Effector memory CD4-positive, alpha-beta T cell (primary cell): ENCODE measurements at regions not wholly inside any gene's neighbourhood (a gene's known extent, or its start where the extent isn't known, plus 50 kb on each side); places are given as distances from the start of the nearest gene placed in this dataset.

ENCODE experiments used
- DNase-seq, 3 donors: peaks; one replicate each; pipeline ENCODE4 v3.0.0-alpha.2; 2020
- H3K27ac ChIP-seq: 2 replicates; pipeline ENCODE4 v1.7.0; 2013; ENCODE audit warnings: mild to moderate bottlenecking, low read length, moderate library complexity; ENCODE audit not compliant: insufficient read depth, poor library complexity, severe bottlenecking
- H3K27me3 ChIP-seq: replicated peaks from 2 replicates; pipeline ENCODE4 v1.7.0; 2013; ENCODE audit warnings: mild to moderate bottlenecking, low read length; ENCODE audit not compliant: insufficient read depth, control insufficient read depth, poor library complexity, severe bottlenecking
- H3K36me3 ChIP-seq: 2 replicates; pipeline ENCODE4 v1.7.0; 2013; ENCODE audit warnings: mild to moderate bottlenecking, low read length, moderate library complexity; ENCODE audit not compliant: control insufficient read depth, insufficient read depth
- H3K4me1 ChIP-seq: 2 replicates; pipeline ENCODE4 v1.7.0; 2013; ENCODE audit warnings: low read length, mild to moderate bottlenecking; ENCODE audit not compliant: control insufficient read depth, insufficient read depth, poor library complexity, severe bottlenecking
- H3K4me3 ChIP-seq: 2 replicates; pipeline ENCODE4 v1.7.0; 2013; ENCODE audit warnings: low read length, low read depth, mild to moderate bottlenecking; ENCODE audit not compliant: insufficient read depth, poor library complexity, severe bottlenecking
- H3K9me3 ChIP-seq: 2 replicates; pipeline ENCODE4 v1.7.0; 2013; ENCODE audit warnings: mild to moderate bottlenecking, low read length, moderate library complexity; ENCODE audit not compliant: control insufficient read depth

GRCh38 chr2:134120733-134121630 is 132.9 kb upstream of the MGAT5 start:
- Histone ChIP-seq H3K27me3 (no peaks in the 10 kb centered on the region), H3K27ac (peak overlapping the region; percentile 78), H3K4me3 (peak overlapping the region; percentile 97), H3K9me3 (no peaks in the 10 kb centered on the region), H3K4me1 (peaks cover 51% of the 10 kb centered on the region), H3K36me3 (no peaks in the 10 kb centered on the region)
- DNase-seq: peak; percentile 37 to 53 (median 49)

- no peak for DNase-seq
- Histone ChIP-seq H3K4me3 (no peak overlapping the region), H3K36me3 (no peaks in the 10 kb centered on the region), H3K9me3 (no peaks in the 10 kb centered on the region), H3K27ac (no peak overlapping the region), H3K27me3 (no peaks in the 10 kb centered on the region), H3K4me1 (peaks cover 67% of the 10 kb centered on the region)
Observed at GRCh38 chr2:134122610-134123009, 131.3 kb upstream of the MGAT5 start.

- no peaks in the 10 kb centered on the region for H3K9me3 ChIP-seq
Observed at GRCh38 chr2:134123332-134123731, 130.5 kb upstream of the MGAT5 start.

GRCh38 chr2:134124047-134124753 is 129.7 kb upstream of the MGAT5 start:
- H3K27me3 ChIP-seq: no peaks in the 10 kb centered on the region
- no peak overlapping the region for H3K27ac ChIP-seq
- no peak overlapping the region for H3K4me3 ChIP-seq
- no peaks in the 10 kb centered on the region for H3K9me3 ChIP-seq
- no peak for DNase-seq
- peaks cover 62% of the 10 kb centered on the region for H3K4me1 ChIP-seq
- H3K36me3 ChIP-seq: no peaks in the 10 kb centered on the region

More at GRCh38 chr2:134123332-134123731, 130.5 kb upstream of the MGAT5 start:
- no peak overlapping the region for H3K27ac ChIP-seq
- no peaks in the 10 kb centered on the region for H3K36me3 ChIP-seq
- H3K4me1 ChIP-seq: peaks cover 68% of the 10 kb centered on the region
- no peak for DNase-seq
- H3K27me3 ChIP-seq: no peaks in the 10 kb centered on the region
- no peak overlapping the region for H3K4me3 ChIP-seq

GRCh38 chr2:134127496-134127895 is 126.4 kb upstream of the MGAT5 start:
- H3K4me1 ChIP-seq: peaks cover 53% of the 10 kb centered on the region

GRCh38 chr2:134128746-134129145 is 125.1 kb upstream of the MGAT5 start:
- H3K27me3 ChIP-seq: no peaks in the 10 kb centered on the region
- H3K4me3 ChIP-seq: no peak overlapping the region
- H3K36me3 ChIP-seq: peaks cover 9% of the 10 kb centered on the region
- peaks cover 44% of the 10 kb centered on the region for H3K4me1 ChIP-seq
- DNase-seq: no peak
- H3K27ac ChIP-seq: no peak overlapping the region
- H3K9me3 ChIP-seq: no peaks in the 10 kb centered on the region

More at GRCh38 chr2:134127496-134127895, 126.4 kb upstream of the MGAT5 start:
- DNase-seq: peak in 2 of 3 donors; percentile 9 to 27
- no peak overlapping the region for H3K4me3 ChIP-seq
- no peaks in the 10 kb centered on the region for H3K27me3 ChIP-seq
- H3K9me3 ChIP-seq: no peaks in the 10 kb centered on the region
- H3K27ac ChIP-seq: no peak overlapping the region
- H3K36me3 ChIP-seq: peaks cover 9% of the 10 kb centered on the region

- peaks cover 9% of the 10 kb centered on the region for H3K36me3 ChIP-seq
- no peak overlapping the region for H3K27ac ChIP-seq
- no peaks in the 10 kb centered on the region for H3K27me3 ChIP-seq
- no peak for DNase-seq
- no peak overlapping the region for H3K4me3 ChIP-seq
- no peaks in the 10 kb centered on the region for H3K9me3 ChIP-seq
- peaks cover 35% of the 10 kb centered on the region for H3K4me1 ChIP-seq
Observed at GRCh38 chr2:134129900-134130537, 123.9 kb upstream of the MGAT5 start.

- Histone ChIP-seq H3K4me3 (no peak overlapping the region), H3K27ac (no peak overlapping the region), H3K9me3 (no peaks in the 10 kb centered on the region), H3K36me3 (peaks cover 9% of the 10 kb centered on the region), H3K4me1 (peaks cover 21% of the 10 kb centered on the region), H3K27me3 (no peaks in the 10 kb centered on the region)
- DNase-seq: no peak
Observed at GRCh38 chr2:134131681-134132489, 122.0 kb upstream of the MGAT5 start.

GRCh38 chr2:134132490-134132857 is 121.4 kb upstream of the MGAT5 start:
- H3K36me3 ChIP-seq: peaks cover 9% of the 10 kb centered on the region
- DNase-seq: no peak
- H3K9me3 ChIP-seq: no peaks in the 10 kb centered on the region
- H3K27me3 ChIP-seq: no peaks in the 10 kb centered on the region
- peaks cover 21% of the 10 kb centered on the region for H3K4me1 ChIP-seq
- no peak overlapping the region for H3K27ac ChIP-seq
- H3K4me3 ChIP-seq: no peak overlapping the region
